COLO668 (cell line): ENCODE measurements at regions not wholly inside any gene's neighbourhood (a gene's known extent, or its start where the extent isn't known, plus 50 kb on each side); places are given as distances from the start of the nearest gene placed in this dataset.
"Not testable (repeated sequence)": the region's sequence is repeated elsewhere in the genome, so short reads cannot be mapped to it uniquely, and the experiment has no call there.

Source experiments
- DNase-seq: peaks from one replicate; lab custom pipeline; 2025; ENCODE audit not compliant: unreplicated experiment; lab: John Stamatoyannopoulos, UW

DNA sequence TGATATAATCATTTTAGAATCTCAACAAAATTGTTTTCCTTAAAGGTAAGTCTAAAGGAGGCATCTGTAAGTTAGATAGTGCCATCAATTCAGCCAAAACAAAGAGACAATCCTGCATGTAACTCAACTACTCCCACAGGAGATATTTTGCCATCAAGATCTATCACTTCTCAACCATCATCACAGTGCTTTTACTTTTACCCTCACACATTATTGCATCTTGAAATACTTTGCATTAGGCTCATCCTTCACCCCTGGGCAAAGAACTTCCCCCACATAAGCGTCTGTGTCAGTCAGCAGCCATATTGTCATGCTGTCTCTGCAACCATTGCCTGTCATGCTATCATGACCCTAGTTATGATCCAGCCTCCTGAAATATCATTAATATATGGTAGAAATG, 54.9 kb upstream of the NLGN1 start:
- DNase-seq = no peak

DNA sequence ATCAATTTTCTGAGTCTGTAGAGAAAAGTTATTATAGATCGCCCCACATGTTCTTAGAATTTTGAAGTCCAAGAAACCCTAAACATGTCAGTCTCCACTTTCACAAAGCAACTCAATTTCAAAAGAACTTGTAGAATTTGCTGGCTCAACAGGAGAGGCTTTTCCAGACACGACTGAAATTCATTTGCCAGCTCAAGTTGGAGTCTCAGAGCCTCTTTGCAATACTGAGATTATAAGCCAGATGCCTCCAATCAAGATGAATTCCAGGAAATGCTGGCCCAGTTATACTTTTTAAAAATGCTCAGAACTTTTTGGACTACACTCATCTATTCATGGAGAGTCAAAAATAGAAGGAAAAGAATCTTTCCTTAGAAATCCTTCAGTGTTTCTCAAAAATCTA, 56.9 kb upstream of the NLGN1 start:
- no peak for DNase-seq

DNA sequence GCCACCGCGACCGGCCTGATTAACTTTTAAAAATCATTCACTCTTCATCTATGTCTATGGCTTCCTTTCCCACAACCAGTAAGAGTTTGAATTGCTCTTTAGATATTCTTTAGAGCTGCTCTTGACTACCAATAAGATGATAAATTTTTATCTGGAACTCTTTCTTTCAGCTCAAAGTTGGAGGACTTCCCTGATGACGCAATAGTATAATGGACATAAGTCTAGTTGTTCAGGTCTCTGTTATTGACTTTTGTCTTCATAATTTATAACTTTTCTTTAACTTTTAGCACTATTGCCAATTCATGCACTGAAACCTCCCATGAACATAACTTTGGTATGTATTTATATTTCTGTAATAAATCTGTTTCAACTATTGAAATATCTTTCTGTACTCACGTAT, 61.3 kb upstream of the NLGN1 start:
- DNase-seq = no peak

DNA sequence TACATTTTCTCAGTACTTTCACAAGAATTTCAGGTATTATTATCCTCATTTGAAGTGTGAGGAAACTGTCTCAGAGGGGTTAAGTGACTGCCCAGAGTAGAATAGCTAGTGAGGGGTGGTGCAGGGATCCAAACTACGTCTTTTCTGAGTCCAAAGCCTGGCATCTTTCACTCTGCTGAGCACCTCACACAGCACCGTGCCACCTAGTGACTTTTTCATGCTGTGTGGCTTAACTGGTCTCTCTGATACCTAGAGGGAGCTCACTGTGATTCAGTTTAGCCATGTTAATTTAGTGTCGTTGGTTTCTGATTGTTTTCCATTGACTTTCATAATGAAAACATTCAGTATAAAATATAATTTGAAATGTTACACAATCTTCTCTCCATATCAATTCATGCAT, 91.4 kb upstream of the NLGN1 start:
- DNase-seq = no peak

DNA sequence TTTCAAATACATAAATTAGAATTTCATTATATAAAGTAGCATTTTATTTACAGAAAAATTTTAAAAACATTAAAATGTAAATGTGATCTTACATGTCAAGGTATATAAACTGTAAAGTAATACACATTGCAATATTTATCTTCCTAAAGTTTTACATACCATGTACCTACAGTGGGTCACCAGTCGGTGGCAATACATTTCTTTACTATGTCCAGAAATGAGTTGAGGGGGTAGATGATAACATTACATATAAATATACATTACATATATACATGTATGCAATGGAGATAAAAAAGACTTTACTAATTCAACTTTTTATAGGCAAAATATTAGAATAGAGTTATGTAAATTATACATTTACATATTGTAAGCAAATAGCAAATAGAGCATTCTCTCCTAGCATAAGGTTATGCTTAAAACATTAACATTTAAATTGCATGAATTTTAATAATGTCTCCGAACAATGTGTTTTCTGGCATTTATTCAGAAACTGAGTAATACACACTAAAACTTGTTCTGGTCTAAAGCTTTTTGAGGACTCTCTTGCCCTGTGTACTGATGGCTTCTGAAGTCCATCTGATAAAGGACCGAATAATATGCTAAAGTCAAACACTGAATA, 93.3 kb upstream of the NLGN1 start:
- DNase-seq = no peak

DNA sequence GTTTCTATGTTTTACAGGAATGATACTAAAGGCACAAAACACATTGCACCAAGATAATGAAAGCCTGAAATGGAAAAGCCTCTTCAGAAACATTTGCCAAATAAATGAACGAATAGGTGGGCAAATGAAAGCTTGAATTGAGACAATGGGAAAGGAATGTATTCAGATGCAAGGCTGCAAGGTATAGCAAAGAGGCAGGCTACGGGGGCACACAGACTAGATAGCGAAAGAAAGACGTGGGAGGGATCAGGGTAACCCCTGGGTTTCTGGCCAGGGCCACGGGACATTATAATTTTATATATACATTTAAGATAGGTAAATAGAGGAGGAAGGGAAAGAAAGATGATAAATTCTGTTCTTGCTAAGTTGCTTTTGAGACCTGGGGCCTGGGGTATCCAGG, 95.9 kb upstream of the NLGN1 start:
- no peak for DNase-seq

DNA sequence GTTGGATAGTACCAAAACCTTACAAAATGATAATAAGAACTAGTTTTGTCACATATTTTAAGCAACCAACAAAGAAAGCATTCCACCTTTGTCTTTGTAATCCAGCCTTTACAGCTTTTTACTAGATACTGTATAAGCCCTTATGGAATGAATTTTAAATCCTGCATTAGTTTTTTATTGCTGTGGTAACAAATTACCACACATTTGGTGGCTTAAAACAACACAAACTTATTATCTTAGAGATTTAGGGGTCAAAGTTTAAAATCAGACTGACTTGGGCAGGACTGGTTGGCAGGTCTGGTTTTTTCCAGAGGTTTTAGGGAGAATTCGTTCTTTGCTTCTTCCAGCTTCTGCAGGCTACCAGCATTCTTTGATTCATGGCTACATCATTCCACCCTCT, 108.5 kb upstream of the NLGN1 start:
- no peak for DNase-seq

DNA sequence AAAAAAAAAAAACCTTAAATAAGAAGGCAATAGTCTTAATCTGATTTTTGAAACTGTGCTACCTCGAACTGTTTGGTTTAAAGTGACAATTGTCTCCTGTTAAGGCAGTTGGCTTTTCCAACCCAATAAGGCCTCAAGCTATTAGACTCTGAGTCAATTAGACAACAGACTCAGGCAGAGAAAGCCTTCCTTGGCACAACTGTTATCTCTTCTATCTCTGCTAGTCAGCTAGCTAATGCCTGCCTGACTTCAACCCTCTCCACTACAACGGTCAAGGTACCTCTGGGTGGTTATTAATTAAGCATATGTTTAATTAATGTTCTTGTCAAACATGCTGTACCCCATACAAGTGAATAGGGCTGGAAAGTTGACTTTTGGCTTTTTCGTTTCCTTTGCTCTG, 110.2 kb upstream of the NLGN1 start:
- no peak for DNase-seq

DNA sequence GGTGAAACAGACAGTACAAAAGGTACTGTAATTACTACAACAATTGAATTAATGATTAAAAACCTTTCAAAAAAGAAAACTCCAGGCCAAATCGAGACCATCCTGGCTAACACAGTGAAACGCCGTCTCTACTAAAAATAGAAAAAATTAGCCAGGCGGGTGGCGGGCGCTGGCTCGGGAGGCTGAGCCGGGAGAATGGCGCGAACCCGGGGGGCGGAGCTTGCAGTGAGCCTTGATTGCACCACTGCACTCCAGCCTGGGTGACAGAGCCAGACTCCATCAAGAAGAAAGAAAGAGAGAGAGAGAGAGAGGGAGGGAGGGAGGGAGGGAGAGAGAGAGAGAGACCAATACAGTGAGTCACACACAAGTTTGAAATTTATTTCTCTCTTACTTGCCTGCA, 111.0 kb upstream of the NLGN1 start:
- DNase-seq = not testable (repeated sequence)

DNA sequence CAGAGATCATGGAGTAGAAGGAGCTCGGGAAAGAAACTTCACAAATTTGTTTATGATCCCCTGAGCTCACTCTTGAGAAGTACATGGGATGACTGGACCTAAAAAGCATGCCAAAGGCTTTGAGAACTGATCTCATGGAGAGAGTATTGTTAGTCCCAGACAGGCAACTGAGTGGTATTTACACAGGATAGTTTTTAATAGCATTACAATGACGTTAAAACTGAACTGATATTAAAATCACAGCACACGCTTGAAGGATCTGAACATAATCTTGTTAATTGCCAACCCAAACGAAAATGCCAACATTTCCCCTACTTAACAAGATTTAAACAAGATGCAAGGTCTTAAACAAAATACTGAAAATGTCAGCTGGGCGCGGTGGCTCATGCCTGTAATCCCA, 113.2 kb upstream of the NLGN1 start:
- DNase-seq = no peak

DNA sequence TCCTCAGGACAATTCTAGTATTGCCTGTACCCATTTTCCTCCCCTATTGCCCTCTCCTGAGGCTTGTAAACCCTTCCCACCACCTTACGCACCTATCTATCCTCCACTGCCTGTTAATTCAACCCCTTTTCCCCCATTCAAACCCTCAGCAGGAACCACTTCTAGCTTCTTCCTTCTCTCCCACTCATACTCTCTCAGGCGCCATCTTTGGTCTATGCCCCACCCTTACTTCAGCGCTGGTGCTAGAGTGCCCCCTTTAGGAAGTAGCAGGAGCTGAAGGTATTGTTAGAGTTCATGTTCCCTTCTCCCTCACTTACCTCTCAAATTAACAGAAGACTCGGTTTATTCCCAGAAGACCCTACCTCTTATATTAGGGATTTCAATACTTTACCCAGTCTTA, 121.8 kb upstream of the NLGN1 start:
- DNase-seq = peak; percentile 2

DNA sequence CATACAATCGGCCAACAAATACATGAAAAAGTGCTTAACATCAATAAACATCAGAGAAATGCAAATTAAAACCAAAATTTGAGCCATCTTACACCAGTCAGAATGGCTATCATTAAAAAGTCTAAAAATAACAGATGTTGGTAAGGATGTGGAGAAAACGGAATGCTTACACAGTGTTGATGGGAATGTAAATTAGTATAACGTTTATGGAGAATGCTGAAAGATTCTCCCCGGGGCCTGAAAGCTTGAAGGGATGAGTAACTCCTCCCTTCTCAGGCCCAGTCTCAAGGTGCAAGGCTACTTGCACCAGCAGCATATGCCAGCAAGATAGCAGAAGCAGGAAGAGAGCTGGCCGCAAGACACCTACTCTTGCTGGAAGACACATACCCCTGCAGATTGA, 123.7 kb upstream of the NLGN1 start:
- no peak for DNase-seq

DNA sequence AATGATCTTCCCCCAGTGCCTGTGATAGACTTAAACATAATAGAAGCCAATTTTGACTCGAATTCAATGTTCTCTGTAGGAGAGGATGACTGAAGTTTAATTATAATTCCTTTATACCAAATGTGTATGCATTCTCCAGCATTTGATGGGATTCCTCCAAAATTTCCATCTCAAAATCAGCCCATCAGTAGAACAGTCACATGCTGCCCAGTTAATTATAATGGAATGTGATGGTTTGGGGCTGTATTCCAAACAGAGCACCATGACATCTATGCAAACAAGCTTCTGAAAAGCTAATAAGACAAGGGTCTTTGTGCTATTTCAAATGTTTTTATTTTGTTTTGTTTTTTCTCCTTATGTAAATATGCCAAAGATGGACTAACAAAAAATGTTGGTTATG, 127.7 kb upstream of the SPATA16 start:
- no peak for DNase-seq

DNA sequence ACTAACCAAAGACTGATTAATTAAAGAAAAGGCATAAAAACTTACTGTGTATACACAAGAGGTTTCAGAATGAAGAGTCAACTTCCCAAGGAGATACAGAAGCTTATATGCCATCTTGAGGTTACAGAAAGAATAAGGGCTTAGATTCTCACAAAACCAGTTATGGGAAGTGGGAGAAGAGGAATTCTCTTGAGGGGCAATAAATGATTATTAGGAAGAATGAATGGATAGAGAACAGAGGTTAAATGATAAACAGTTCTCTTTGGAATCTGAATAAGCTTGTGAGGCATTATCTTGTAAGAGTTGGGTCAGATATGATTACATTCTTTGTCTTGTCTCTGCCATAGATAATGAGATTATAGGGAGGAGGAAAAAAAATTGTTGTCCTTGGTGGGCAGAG, 126.7 kb upstream of the SPATA16 start:
- no peak for DNase-seq

DNA sequence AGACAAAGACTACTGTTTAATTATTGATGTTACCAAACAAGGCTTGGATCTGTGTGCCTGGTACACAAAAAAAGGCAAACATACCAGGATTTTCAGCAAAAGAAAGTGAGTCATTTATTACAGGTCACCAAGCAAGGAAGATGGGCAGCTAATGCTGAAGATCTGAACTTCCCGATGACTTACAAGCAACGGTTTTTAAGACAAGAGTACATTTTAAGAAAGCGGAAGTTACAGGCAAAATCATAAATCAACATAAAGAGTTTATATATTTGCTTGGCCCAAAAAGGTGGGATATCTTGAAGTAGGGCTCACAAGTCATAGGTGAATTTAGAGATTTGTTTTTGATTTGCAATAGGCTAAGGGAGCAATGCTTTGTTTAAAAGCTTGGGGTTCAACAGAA, 125.4 kb upstream of the SPATA16 start:
- no peak for DNase-seq

DNA sequence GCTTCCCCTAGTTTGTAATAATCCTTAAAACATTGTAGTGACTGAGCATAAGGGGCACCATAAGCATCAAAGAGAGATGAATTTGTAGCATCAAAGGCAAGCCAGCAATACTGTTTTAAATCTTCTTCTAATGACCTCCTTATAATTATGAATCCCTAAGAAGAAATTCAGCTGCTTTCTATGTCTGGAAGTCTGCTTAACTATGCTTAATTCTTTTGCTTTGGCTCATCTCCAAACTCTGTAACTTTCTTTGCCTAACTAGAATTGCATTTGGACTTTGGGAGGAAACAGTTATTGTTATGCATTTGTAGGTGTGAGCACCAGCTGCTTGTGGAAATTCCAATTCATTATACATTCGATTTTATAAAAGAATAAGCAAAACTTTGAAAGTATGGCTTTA, 117.7 kb upstream of the SPATA16 start:
- no peak for DNase-seq

DNA sequence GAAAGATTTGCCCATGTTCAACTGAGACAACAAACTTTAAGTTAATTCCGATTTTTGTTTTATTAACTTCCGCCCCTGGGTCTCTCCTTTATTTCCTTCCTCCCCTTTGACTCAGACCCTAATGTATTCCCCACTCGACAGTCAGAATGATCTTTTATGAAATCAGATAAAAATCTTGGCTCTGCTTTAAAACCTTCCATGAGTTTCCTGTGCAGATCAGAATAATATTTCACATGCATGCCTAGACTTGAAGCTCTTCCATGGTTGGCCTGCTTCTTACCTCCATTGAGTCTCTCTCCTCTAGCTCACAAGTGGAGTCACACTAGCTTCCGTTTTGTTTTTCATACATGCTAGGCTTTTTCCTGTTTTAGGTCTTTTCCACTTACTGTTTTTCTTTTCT, 116.8 kb upstream of the SPATA16 start:
- DNase-seq = no peak

DNA sequence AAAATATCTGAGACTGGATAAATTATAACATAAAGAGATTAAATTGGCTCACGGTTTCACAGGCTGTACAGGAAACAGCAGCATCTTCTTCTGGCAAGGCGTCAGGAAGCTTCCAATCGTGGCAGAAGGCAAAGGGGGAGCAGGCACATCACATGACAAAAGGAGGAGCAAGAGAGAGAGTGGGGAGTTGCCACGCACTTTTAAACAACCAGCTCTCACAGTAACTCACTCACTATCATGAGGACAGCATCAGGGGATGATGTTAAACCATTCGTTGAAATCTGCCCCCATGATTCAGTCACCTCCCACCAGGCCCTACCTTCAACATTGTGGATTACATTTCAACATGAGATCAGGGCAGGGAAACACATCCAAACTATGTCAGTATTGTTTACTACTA, 114.5 kb upstream of the SPATA16 start:
- DNase-seq = no peak

DNA sequence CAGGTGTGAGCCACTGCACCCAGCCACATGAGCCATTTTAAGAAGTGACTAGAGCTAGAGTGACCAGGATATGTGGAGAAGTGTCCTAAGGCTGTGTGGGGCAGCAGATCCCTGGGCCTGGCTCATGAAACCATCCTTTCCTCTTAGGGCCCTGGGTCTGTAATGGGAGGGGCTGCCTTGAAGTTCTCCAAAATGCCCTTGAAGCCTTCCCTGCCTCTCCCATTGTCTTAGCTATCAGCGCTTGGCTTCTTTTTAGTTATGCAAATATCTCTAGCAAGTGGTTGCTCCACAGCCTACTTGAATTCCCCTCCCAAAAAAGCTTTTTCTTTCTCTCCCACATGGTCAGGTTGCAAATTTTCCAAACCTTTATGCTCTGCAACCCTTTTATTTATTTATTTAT, 112.4 kb upstream of the SPATA16 start:
- DNase-seq = no peak

DNA sequence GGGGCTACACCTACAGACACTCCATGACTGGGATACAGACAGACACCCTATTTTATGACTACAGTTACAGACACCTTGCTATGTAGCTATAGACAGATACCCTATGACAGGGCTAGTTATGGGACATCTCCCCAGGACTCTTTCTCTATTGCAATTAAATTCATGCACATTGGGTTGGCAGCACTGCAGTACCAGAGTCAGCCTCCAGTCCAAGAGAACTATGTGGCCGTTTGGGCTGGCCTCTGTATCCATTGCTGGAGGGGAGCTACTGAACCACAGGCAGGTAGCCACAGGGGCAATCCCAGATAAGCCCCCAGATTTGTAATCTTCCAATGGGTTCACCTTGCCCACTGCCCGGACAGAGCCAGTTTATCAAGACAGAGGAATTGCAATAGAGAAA, 108.4 kb upstream of the SPATA16 start:
- DNase-seq = no peak

DNA sequence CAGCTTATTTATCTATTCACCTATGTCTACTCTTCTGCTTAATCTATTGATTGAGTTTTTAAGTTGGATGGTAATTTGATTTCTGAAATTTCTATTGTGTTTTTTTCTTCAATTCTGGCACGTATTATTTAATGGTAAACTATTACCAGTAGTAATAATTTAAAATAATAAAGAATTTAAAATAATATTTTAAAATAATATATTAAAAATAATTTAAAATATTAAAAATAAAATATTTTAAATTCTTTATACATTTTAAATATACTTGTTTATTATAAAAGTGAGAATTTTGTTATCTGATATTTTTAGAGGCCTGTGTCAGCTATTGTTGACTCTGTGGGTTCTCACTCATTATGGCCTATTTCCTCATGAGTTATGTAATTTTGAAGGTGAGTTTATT, 100.7 kb upstream of the SPATA16 start:
- DNase-seq = no peak

DNA sequence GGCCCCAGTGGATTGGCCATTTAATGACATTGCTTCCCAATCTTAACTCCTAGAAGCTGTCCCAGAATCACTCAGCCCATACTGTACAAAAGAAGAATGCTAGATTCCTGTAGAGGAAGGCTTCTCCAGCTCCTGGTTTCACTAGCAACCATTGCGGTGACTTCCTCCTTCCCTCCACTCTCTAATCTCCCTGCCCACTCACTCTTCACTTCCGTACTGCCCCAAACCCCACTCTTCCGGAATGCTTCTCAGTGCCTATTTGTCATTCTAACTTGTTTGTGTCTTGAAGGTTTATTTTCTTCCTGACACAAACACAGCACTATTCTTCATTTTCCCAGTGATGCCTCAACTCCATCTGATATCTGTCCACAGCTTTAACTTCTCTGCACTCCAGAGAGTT, 97.1 kb upstream of the SPATA16 start:
- no peak for DNase-seq

DNA sequence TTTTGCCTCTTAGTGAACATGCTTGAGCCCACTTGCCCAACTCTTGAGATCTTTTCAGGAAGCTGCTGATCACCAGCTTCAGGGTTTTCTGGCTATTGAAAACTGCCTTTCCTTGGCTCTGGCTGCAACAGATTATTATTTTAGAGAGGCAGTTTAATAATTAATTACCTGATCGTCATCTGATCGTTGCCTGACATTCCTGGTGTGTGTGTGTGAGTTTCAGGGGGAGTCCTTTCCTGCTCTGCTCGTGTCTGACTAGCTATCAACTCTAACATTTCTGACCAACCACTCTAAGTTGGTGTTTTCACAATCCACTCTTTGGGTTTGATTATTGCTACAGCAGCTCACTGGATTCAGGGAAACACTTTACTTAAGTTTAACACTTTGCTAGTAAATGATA, 84.3 kb upstream of the SPATA16 start:
- no peak for DNase-seq

DNA sequence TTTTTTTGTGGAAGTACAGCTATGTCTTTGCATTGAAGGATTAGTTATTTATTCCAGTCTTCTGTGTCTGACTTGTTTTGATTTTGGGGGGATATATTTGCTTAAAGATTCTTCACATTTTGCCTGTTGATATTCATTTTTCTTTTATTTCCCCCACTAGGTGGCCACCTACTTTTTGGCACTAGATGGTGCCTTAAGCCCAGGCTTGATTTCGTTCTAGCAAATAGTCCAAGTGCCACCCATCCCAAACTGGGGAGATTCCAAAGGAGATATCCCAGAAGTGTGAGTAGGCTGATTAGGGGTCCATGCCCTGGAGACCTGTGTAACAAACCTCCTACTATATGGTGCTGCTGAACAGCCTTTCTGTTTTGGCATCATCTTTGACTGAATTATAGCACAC, 80.0 kb upstream of the SPATA16 start:
- no peak for DNase-seq
